Activated gamma-delta T cell treated with Interleukin-2 at 50 U/mL for 16 hours (primary cell): ENCODE measurements at regions not wholly inside any gene's neighbourhood (a gene's known extent, or its start where the extent isn't known, plus 50 kb on each side); places are given as distances from the start of the nearest gene placed in this dataset.
"Not testable (repeated sequence)": the region's sequence is repeated elsewhere in the genome, so short reads cannot be mapped to it uniquely, and the experiment has no call there.

Experiments
- DNase-seq: peaks from one replicate; pipeline ENCODE4 v3.0.0-alpha.2; 2020

DNA sequence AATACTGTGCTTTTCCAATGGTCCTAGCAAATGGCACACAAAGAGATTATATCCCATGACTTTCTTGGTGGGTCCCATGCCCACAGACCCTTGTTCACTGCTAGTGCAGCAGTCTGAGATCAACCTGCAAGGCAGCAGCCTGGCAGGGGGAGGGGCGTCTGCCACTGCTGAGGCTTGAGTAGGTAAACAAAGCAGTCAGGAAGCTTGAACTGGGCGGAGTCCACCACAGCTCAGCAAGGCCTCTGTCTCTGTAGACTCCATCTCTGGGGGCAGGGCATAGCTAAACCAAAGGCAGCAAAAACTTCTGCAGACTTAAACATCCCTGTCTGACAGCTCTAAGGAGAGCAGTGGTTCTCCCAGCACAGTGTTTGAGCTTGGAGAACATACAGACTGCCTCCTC, 82.9 kb downstream of the ZNF737 start:
- peak; percentile 12 for DNase-seq

DNA sequence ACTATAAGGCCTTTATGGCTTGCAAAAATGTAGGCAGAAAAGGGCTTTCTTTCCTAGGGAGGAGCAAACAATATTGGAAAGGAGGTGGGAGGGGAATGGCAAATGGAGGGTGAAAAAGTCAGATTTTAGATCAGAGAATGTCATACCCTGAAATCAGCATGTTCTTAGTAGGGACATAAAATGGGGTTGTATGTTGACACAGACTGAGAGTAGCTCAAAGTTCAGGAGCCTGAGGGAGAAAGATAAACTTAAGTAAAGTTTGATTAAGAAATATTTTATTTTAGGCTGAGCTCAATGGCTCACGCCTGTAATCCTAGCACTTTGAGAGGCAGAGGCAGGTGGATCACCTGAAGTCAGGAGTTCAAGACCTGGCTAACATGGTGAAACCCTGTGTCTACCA, 83.8 kb downstream of the ZNF737 start:
- DNase-seq = no peak

- no peak for DNase-seq
Measured at GRCh38 chr19:20479483-20479882, 86.1 kb downstream of the ZNF737 start.

DNA sequence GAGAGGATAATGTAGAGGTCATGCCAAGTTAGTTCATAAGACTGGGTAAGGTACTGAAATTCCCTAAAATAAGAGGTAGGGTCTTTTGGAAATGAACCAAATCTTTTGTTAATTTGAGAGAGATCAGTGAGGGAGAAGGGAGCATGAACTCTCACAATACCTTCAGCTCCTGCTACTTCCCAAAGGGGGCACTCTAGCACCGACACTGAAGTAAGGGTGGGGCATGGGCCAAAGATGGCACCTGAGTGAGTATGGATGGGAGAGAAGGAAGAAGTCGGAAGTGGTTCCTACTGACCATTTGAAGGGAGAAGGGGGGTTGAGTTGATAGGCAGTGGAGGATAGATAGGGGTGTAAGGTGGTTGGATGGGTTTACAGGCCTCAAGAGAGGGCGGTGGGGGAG, 86.6 kb downstream of the ZNF737 start:
- no peak for DNase-seq

GRCh38 chr19:20472854-20473253, 92.7 kb downstream of the ZNF737 start:
- no peak for DNase-seq

DNA sequence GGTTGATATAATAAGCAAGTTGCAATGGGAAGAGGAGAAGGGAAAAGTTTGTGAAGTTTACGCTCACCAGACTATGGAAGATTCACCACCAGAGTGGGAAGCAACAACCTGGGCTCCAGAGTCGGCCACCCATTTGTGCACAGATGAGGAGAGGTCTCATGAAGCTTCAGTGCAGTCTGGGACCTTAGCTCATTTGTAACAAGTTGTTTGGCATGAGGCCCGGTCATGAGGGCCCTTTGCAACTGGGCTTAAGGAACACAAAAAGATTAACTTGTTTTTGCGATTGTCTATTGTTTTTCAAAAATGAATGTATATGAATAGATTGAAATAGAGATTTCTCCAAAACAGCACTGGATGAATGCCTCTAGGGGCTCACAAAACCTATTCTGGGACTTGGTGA, 94.2 kb downstream of the ZNF737 start:
- no peak for DNase-seq

DNA sequence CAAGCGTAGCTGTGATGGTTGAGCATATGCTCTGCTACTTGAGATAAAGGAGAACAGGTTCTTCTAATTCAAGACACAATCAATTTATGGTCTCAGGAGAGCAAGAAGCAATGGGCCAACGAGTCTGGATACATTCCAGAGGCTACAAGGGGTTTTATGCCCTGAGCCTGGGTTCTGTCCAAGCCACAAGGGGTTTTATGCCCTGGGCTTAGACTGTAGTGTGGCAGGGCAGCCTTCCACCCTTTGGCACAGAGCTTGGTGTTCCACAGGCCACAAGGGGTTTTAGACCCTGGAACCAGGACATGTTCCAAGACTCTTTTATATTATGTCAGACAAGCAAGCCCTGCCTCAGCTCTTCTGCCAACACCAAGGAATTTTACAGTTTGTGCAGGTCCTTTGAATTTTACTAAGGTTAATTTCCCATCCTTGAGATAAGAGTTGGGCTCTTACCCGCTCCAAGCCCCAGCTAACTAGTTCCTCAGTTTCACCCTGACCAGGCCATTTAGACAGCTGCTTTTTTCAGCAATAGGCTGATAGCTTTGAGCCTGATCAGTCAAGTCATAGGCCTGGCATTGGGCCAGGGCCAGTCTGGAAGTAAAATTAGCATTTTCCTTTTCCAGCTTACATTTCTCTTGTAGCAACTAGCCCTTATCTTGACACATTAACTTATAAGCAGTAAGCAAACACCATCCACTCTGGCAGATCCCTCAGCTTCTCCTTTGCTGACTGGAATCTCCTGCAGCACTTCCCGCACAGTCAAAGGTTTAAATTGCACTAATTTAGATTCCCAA, 95.0 kb downstream of the ZNF737 start:
- DNase-seq = no peak

DNA sequence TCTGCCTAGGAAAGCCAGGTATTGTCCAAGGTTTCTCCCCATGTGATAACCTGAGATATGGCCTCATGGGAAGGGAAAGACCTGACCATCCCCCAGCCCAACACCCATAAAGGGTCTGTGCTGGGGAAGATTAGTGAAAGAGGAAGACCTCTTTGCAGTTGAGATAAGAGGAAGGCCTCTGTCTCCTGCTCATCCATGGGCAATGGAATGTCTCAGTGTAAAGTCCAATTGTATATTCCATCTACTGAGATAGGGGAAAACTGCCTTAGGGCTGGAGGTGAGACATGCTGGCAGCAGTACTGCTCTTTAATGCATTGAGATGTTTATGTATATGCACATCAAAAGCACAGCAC, 99.0 kb downstream of the ZNF737 start:
- not testable (repeated sequence) for DNase-seq

DNA sequence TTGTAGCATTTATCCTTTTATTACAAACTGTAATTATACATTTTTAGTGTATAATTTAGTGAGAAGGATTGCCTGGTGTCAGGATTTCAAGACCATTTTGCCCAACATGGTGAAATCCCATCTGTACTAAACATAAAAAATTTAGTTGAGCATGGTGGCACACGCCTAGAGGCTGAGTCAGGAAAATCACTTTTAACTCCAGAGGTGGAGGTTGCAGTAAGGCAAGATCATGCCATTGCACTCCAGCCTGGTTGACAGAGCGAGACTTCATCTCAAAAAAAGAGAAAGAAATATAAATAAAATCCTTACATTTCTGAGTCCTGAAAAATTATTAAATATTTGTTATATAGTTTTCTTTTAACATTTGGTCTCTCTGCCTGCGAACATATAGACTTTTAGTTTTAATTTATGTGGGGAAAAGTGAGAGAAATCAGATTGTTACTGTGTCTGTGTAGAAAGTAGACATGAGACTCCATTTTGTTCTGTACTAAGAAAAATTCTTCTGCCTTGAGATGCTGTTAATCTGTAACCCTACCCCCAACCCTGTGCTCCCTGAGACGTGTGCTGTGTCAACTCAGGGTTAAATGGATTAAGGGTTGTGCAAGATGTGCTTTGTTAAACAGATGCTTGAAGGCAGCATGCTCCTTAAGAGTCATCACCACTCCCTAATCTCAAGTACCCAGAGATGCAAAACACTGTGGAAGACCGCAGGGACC, 99.5 kb downstream of the ZNF737 start:
- DNase-seq = not testable (repeated sequence)

DNA sequence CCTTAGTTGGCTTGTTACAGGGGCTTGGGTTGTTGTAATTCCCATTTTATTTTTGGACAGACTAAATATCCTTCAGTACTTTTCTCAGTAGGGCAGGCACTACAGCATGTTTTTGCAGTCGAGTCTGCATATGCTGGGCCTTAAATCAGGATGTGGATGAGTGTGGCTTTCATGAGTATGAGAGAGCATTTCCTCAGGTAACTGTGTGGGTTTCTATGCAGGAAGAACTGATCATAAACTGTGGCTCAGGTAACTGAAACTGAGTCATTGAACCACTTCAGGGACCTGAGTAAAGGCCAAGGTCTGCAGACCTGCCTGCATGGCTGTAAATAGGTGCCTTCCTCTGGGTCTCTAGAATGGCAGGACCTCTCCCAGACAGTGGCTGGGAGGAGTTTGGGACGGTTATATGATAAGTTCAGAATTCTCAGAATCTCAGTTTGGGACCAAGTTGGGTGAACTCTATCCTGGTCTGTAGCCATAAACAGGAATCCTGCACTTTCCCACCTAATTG, 112.1 kb downstream of the ZNF737 start:
- DNase-seq = no peak

DNA sequence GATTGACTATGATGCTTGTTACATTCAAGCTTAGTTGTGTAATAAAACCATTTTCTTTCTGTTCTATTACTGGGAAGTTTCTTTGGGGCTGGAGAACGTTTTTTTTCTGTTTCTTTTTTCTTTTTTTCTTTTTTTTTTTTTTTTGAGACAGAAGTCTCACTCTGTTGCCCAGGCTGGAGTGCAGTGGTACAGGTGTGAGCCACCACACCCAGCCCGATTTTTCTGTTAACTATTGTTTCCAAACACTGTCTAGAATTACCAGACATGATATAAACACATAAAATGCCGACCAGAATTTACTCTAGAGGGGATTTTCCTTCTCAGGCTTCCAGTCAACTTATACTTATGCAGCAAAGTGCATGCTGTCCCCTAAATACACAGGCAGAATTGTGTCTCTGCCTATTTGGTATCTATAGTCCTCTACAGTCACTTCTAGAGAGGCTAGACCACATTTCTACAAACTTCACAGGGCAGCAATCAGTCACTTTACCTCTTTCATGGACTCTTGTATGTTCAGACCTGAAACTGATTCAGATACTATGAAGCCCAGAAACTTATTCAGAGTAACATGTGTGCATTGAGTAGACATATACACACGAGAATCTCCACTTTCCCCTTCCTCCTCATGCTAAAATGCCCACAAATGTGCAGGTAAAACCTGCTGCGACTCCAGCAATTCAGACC, 121.2 kb downstream of the ZNF737 start:
- DNase-seq = no peak

- DNase-seq = not testable (repeated sequence)
Measured at GRCh38 chr19:20432266-20432842, 133.2 kb downstream of the ZNF737 start.

DNA sequence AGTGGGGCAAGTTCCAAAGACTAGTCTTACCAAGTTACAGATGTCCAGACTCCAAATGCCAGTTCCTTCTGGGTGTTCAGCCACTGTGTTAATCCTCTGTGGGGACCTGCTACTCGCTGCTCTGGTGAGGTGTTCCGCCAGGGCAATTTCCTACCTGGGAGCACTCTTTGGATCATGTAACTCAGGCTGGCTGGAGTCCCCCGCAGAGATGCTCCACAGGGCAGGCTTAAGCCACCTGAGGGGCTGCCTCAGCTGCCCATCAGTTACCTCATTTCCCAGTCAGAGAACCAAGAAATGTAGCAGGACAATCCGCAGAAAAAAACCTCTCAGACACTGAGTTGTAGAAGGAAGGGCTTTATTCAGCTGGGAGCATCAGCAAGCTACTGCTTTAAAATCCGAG, 133.8 kb downstream of the ZNF737 start:
- no peak for DNase-seq

GRCh38 chr19:20423381-20424197, 142.0 kb downstream of the ZNF737 start:
- DNase-seq = peak; percentile 17

GRCh38 chr19:20422216-20423205, 143.1 kb downstream of the ZNF737 start:
- DNase-seq = no peak

DNA sequence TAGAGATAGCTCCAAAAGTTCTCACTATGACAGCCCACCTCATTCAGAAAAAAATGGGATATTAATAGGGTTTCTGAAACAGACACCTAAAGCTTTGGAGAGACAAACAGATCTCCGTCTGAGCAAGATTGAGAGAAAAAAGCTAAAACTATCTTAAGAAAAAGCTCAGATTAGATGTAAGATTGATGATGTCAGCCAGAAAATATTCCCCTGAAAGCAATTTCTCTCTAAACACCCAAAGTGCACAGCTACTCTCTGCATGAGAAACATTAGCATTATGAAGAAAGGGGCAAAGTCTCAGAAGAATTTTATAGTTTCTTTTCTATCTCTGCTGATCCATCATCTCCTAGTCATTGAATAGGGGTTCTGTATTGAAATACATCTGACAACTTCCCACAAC, 148.9 kb downstream of the ZNF737 start:
- DNase-seq = no peak

DNA sequence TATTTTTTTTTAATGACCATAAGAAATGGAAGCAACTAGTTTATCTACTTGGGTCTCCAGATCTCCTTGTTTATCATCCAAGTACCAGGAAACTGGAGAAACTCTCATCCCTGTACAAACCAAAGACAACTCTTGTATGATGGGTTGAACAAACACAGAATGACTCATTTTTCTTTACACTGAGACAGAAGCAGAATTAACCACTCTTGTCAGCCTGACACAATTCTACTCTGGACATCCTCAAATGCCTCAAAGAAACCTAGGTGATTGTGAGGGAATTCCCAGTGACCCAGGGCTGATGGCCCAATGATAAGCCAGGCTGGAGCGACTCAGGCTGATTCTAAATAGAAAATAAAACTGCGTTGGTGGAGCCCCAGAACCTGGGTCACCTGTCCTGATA, 151.5 kb downstream of the ZNF737 start:
- no peak for DNase-seq

DNA sequence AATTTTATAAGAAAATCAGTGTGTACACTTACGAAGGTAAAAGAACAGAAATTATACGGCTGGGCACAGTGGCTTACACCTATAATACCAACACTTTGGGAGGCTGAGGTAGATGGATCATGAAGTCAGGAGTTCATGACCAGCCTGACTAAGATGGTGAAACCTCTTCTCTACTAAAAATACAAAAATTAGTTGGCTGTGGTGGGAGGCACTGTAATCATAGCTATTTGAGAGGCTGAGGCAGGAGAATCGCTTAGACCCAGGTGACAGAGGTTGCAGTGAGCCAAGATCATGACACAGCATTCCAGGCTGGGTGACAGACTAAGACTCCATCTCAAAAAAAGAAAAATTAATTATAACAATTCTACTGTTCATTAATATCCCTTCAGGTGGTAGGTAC, 151.9 kb downstream of the ZNF737 start:
- no peak for DNase-seq

DNA sequence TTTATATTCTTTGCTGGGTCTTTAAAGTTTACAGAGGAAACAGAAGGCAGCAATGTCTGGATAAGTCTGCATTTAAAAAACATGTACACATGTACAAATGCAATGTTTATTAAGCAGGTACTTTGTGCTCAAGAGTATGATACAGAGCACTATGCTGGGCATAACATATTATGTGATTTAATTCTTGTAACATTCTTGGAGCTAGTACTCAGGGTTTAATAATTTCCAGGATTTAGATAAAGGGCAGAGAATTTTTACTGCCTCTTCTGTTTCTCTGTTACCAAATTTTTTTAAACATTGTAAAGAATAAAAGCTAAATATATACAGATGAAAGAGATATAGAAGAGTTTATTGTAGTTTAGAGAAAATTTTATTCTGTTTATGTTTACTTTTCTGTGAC, 152.7 kb downstream of the ZNF737 start:
- no peak for DNase-seq

- DNase-seq = no peak
Measured at GRCh38 chr19:20397292-20397691, 168.3 kb downstream of the ZNF737 start.

DNA sequence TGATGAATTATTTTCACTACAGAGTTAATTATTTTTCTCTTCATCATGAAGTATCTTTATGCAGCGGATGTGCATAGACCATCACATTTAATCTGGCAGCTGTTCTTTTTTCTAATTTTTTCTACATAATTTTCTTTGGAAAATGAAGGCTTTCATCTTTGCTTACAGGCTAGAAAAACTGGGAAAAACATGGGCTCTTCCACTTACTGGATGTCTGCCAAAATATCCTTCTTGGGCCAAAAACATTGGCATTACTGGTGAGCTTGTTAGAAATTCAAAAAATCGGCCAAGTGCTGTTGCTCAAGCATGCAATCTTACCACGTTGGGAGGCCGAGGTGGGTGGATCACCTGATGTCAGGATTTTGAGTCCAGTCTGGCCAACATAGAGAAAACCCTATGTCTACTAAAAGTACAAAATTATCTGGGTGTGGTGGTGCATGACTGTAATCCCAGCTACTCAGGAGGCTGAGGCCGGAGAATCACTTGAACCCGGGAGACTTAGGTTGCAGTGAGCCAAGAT, 176.8 kb downstream of the ZNF737 start:
- DNase-seq = no peak
